IMR-90 (cell line): ENCODE measurements at regions not wholly inside any gene's neighbourhood (a gene's known extent, or its start where the extent isn't known, plus 50 kb on each side); places are given as distances from the start of the nearest gene placed in this dataset.

Source experiments
- ATAC-seq: fragments of 200-7000 bp; cut with Tn5 transposase; 2 replicates; pipeline ENCODE4 v1.9.1; 2020; ENCODE audit warnings: low read depth, mild to moderate bottlenecking, moderate library complexity
- BruUV-seq: library from RNA; stranded (reverse); fragments of 400-500 nt; replicated peaks from 2 replicates; lab custom pipeline; 2021; lab: Mats Ljungman, UMichigan
- CTCF ChIA-PET: fragments of 300-600 bp; formaldehyde crosslinking; extraction: SDS; loops from one replicate; lab custom pipeline; 2021; ENCODE audit warnings: antibody characterized with exemption; lab: Yijun Ruan, JAX
- POLR2A ChIA-PET: fragments of 300-600 bp; sonication (Branson Sonifier 250); formaldehyde crosslinking; loops from one replicate; lab custom pipeline; 2022; ENCODE audit warnings: antibody characterized with exemption; ENCODE audit not compliant: unreplicated experiment; lab: Charles Lee
- DNase-seq: peaks from one replicate; pipeline ENCODE4 v3.0.0; 2013
- H2AFZ ChIP-seq: replicated peaks from 2 replicates; pipeline ENCODE3; 2013; ENCODE audit warnings: low read length, mild to moderate bottlenecking; ENCODE audit not compliant: poor library complexity
- H2AK5ac ChIP-seq: 2 replicates; pipeline ENCODE4 v1.6.1; 2013; ENCODE audit warnings: low read depth, low read length, inconsistent platforms
- H2AK9ac ChIP-seq: replicated peaks from 2 replicates; pipeline ENCODE3; 2013; ENCODE audit warnings: mild to moderate bottlenecking, low read depth, low read length, moderate library complexity; ENCODE audit not compliant: poor library complexity
- H2BK120ac ChIP-seq: 2 replicates; pipeline ENCODE4 v1.6.1; 2013; ENCODE audit warnings: low read depth, low read length, inconsistent platforms
- H2BK15ac ChIP-seq: 3 replicates; pipeline ENCODE4 v1.6.1; 2013; ENCODE audit warnings: low read depth, low read length, inconsistent platforms
- H2BK20ac ChIP-seq: 2 replicates; pipeline ENCODE4 v1.6.1; 2013; ENCODE audit warnings: low read depth, mild to moderate bottlenecking, inconsistent platforms, low read length, moderate library complexity
- H2BK5ac ChIP-seq: 2 replicates; pipeline ENCODE4 v1.6.1; 2013; ENCODE audit warnings: mild to moderate bottlenecking, low read depth, low read length, inconsistent platforms; ENCODE audit not compliant: poor library complexity, severe bottlenecking
- H3K14ac ChIP-seq: replicated peaks from 2 replicates; pipeline ENCODE4 v1.6.1; 2013; ENCODE audit warnings: low read depth, low read length, inconsistent platforms
- H3K18ac ChIP-seq: 2 replicates; pipeline ENCODE4 v1.6.1; 2013; ENCODE audit warnings: low read depth, low read length, control low read depth
- H3K23ac ChIP-seq: 2 replicates; pipeline ENCODE4 v1.6.1; 2013; ENCODE audit warnings: low read depth, low read length, inconsistent platforms
- H3K27ac ChIP-seq: 2 replicates; pipeline ENCODE4 v1.5.1; 2013; ENCODE audit warnings: mild to moderate bottlenecking, control low read depth, low read length; ENCODE audit not compliant: insufficient read depth
- H3K27me3 ChIP-seq: 2 replicates; pipeline ENCODE4 v1.6.1; 2013; ENCODE audit warnings: low read length; ENCODE audit not compliant: control insufficient read depth, insufficient read depth
- H3K36me3 ChIP-seq: 2 replicates; pipeline ENCODE4 v1.6.1; 2013; ENCODE audit warnings: low read length, mixed read lengths; ENCODE audit not compliant: control insufficient read depth, insufficient read depth
- H3K4ac ChIP-seq: 2 replicates; pipeline ENCODE4 v1.6.1; 2013; ENCODE audit warnings: low read depth, low read length, inconsistent platforms
- H3K4me1 ChIP-seq: 2 replicates; pipeline ENCODE4 v1.6.1; 2013; ENCODE audit warnings: low read length, mixed read lengths; ENCODE audit not compliant: control insufficient read depth, insufficient read depth
- H3K4me2 ChIP-seq: 2 replicates; pipeline ENCODE4 v1.6.1; 2013; ENCODE audit warnings: low read depth, mild to moderate bottlenecking, control low read depth, low read length, moderate library complexity
- H3K4me3 ChIP-seq: 2 replicates; pipeline ENCODE4 v1.5.1; 2013; ENCODE audit warnings: low read depth, mild to moderate bottlenecking, control low read depth, low read length, moderate library complexity; ENCODE audit not compliant: insufficient read depth
- H3K56ac ChIP-seq: 2 replicates; pipeline ENCODE4 v1.6.1; 2013; ENCODE audit warnings: low read length, inconsistent platforms; ENCODE audit not compliant: insufficient read depth; ENCODE audit errors: extremely low read depth
- H3K79me1 ChIP-seq, 2 experiments: 2 replicates each; pipeline ENCODE4 v1.6.1; 2013; ENCODE audit warnings: low read length in 2 of 2, inconsistent platforms in 1 of 2, low read depth in 1 of 2
- H3K9ac ChIP-seq: 2 replicates; pipeline ENCODE4 v1.6.1; 2013; ENCODE audit warnings: low read depth, low read length, control low read depth
- H3K9me1 ChIP-seq: 2 replicates; pipeline ENCODE4 v1.6.1; 2013; ENCODE audit warnings: low read length, inconsistent platforms; ENCODE audit not compliant: insufficient read depth
- H3K9me3 ChIP-seq: 2 replicates; pipeline ENCODE4 v1.6.1; 2013; ENCODE audit warnings: low read length; ENCODE audit not compliant: control insufficient read depth, insufficient read depth
- H4K20me1 ChIP-seq: 2 replicates; pipeline ENCODE4 v1.6.1; 2013; ENCODE audit warnings: low read length, inconsistent platforms; ENCODE audit not compliant: insufficient read depth
- H4K5ac ChIP-seq: 2 replicates; pipeline ENCODE4 v1.6.1; 2013; ENCODE audit warnings: mild to moderate bottlenecking, low read depth, low read length, control low read depth
- H4K8ac ChIP-seq, 2 experiments: 2 replicates each; pipeline ENCODE4 v1.6.1; 2013; ENCODE audit warnings: low read depth in 2 of 2, low read length in 2 of 2, control low read depth in 1 of 2, inconsistent platforms in 1 of 2
- H4K91ac ChIP-seq: 2 replicates; pipeline ENCODE4 v1.6.1; 2013; ENCODE audit warnings: low read depth, low read length, inconsistent platforms; ENCODE audit not compliant: insufficient read depth
- CEBPB ChIP-seq: IDR thresholded peaks from 2 replicates; pipeline ENCODE4 v1.6.1; 2012; ENCODE audit warnings: low read depth, low read length, improper control_type of control experiment
- FOS ChIP-seq: fragments of 150-350 bp; IDR thresholded peaks from 2 replicates; pipeline ENCODE4 v1.6.1; 2016; ENCODE audit warnings: low read depth, low read length
- MAFK ChIP-seq: IDR thresholded peaks from 2 replicates; pipeline ENCODE4 v1.6.1; 2012; ENCODE audit warnings: low read depth, low read length, improper control_type of control experiment
- MXI1 ChIP-seq: IDR thresholded peaks from 2 replicates; pipeline ENCODE4 v1.6.1; 2012; ENCODE audit warnings: low read depth, mild to moderate bottlenecking, low read length, moderate library complexity, borderline replicate concordance
- NFE2L2 ChIP-seq: fragments of 150-350 bp; IDR thresholded peaks from 2 replicates; pipeline ENCODE4 v1.6.1; 2016; ENCODE audit warnings: low read depth, mild to moderate bottlenecking, low read length
- RAD21 ChIP-seq: IDR thresholded peaks from 2 replicates; pipeline ENCODE4 v1.6.1; 2012; ENCODE audit warnings: low read length, improper control_type of control experiment
- RFX5 ChIP-seq: IDR thresholded peaks from 2 replicates; pipeline ENCODE4 v1.8.0; 2012; ENCODE audit warnings: low read depth, mild to moderate bottlenecking, low read length, moderate library complexity
- SMC3 ChIP-seq: fragments of 150-350 bp; IDR thresholded peaks from 2 replicates; pipeline ENCODE4 v1.6.1; 2016; ENCODE audit warnings: low read depth, mild to moderate bottlenecking, antibody characterized with exemption, low read length, moderate library complexity
- WGBS, 2 experiments: methylation state at CpG; one replicate each; pipeline versions ENCODE4 v1.1.5 to v1.1.7; 2013; ENCODE audit warnings: missing lambda C conversion rate in 2 of 2; ENCODE audit not compliant: insufficient read length in 1 of 2; ENCODE audit errors: extremely low coverage in 2 of 2; 5-methylcytosine and 5-hydroxymethylcytosine counted together
- dilution Hi-C: fragments of 300-500 bp; cut with HindIII; formaldehyde crosslinking; loops from one replicate; pipeline ENCODE4 v1.14.3; 2018; ENCODE audit warnings: low sequenced_read_pairs; ENCODE audit not compliant: unreplicated experiment
- in situ Hi-C: fragments of 300-500 bp; cut with MboI; formaldehyde crosslinking; loops from 3 replicates; pipeline ENCODE4 v1.14.3; 2019; ENCODE audit warnings: low sequenced_read_pairs, inconsistent platforms, mixed read lengths
- intact Hi-C: fragments of 100-400 bp; cut with micrococcal nuclease; formaldehyde crosslinking; loops from 2 replicates; pipeline ENCODE4 v1.10.0; 2022
- TF ChIP-seq, protein P1 (sequence below): fragments of 150-350 bp; IDR thresholded peaks from 2 replicates; pipeline ENCODE4 v1.6.1; 2016; ENCODE audit warnings: low read depth, mild to moderate bottlenecking, low read length, moderate library complexity, borderline replicate concordance

DNA sequence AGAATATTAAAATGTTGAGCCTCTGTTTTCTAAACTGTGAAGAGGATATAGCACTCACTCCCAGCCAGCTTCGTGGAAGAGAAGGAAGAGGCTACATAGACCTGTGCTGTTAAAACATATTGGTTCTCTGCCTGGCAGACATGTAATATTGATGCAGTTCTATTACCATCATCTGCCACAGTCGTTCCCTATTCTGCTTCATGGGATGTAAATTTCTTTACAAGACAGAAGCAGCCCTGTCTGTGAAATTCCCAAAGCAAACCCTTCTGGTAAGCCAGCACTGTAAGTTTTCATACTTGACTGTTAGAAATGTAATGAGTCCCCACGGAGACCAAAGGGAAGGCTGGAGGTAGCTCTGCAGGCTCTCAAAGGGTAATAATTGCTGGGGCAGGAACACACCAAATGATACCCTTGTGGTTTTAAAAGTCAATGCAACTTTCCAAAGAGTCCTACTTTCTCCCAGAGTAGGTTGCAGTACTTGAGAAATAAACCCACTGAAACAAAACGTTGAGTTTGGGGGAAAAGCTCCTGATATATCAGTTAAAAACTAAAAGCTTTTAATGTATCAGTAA lies 129.9 kb upstream of the HES1 start:
- DNase-seq = no peak
- Histone ChIP-seq H3K36me3 (no peaks in the 10 kb centered on the region), H3K27ac (no peak overlapping the region), H4K5ac (no peak overlapping the region), H4K20me1 (no peaks in the 10 kb centered on the region), H2BK5ac (no peak overlapping the region), H4K8ac (no peak overlapping the region), H3K4me3 (no peak overlapping the region), H2AK9ac (no peak overlapping the region), H3K27me3 (peaks cover 41% of the 10 kb centered on the region), H2AK5ac (no peak overlapping the region), H3K14ac (no peak overlapping the region), H4K91ac (no peak overlapping the region), H2BK20ac (no peak overlapping the region), H3K9me3 (no peaks in the 10 kb centered on the region), H3K23ac (no peak overlapping the region), H3K18ac (no peak overlapping the region), H3K79me1 (no peaks in the 10 kb centered on the region), H3K4me1 (peaks cover 8% of the 10 kb centered on the region; the same call in 1 of the 2 replicates), H3K4me2 (no peak overlapping the region), H2BK15ac (no peak overlapping the region), H2BK120ac (no peak overlapping the region), H3K9ac (no peak overlapping the region), H2AFZ (no peak overlapping the region), H3K4ac (no peak overlapping the region), H3K56ac (no peak overlapping the region), H3K9me1 (peaks cover 7% of the 10 kb centered on the region; the same call in 1 of the 2 replicates)
- no peak for TF ChIP-seq MXI1
- TF ChIP-seq NFE2L2 = no peak
- TF ChIP-seq CEBPB = no peak
- TF ChIP-seq, protein P1, sequence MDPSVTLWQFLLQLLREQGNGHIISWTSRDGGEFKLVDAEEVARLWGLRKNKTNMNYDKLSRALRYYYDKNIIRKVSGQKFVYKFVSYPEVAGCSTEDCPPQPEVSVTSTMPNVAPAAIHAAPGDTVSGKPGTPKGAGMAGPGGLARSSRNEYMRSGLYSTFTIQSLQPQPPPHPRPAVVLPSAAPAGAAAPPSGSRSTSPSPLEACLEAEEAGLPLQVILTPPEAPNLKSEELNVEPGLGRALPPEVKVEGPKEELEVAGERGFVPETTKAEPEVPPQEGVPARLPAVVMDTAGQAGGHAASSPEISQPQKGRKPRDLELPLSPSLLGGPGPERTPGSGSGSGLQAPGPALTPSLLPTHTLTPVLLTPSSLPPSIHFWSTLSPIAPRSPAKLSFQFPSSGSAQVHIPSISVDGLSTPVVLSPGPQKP = no peak
- TF ChIP-seq FOS = no peak
- TF ChIP-seq RFX5 = no peak
- no peak for TF ChIP-seq MAFK
- no peak for TF ChIP-seq SMC3
- TF ChIP-seq RAD21 = no peak
- ChIA-PET CTCF (interaction anchor here (0.6 kb wide), 2 partner anchors 22 to 53 kb away, joined by 3 to 4 read pairs; no protein-coding TSS in a partner anchor), POLR2A (no interaction called here)
- intact Hi-C loops (loop anchor here (10.0 kb wide), 2 partner anchors 221 to 309 kb away; no protein-coding TSS in a partner anchor), in situ Hi-C loops (no loop called here), dilution Hi-C loops (no loop called here)
- no TSS peak for BruUV-seq
- no CpG with 5 or more reads among the region's 4 CpGs for WGBS, 2 experiments
- no peak for ATAC-seq
